Cardiac fibroblast (primary cell): ENCODE measurements at regions not wholly inside any gene's neighbourhood (a gene's known extent, or its start where the extent isn't known, plus 50 kb on each side); places are given as distances from the start of the nearest gene placed in this dataset.
A peak's percentile ranks its signal among the peaks of the same experiment; 100 is the strongest.

Experiments
- DNase-seq, 2 donors: peaks; one replicate each; pipeline versions ENCODE4 v3.0.0 to v3.0.0-alpha.2; 2010; ENCODE audit warnings: low read depth in 2 of 2
- H3K4me3 ChIP-seq, 2 donors: replicated peaks in 1 of 2; 1 replicate in 1 of 2; 2 replicates in 1 of 2; pipeline ENCODE4 v1.5.1; 2011; ENCODE audit warnings: low read depth in 2 of 2, low read length in 2 of 2, mild to moderate bottlenecking in 2 of 2, moderate library complexity in 1 of 2
- CTCF ChIP-seq: IDR thresholded peaks from one replicate; pipeline ENCODE4 v1.5.1; 2011; ENCODE audit warnings: low read depth, mild to moderate bottlenecking, low read length, inconsistent platforms

GRCh38 chr12:113555226-113555625, 83.6 kb upstream of the LHX5 start:
- no peak overlapping the region for H3K4me3 ChIP-seq

GRCh38 chr12:113552760-113553159, 81.1 kb upstream of the LHX5 start:
- no peak for DNase-seq
- no peak for TF ChIP-seq CTCF
- no peak overlapping the region for H3K4me3 ChIP-seq

More at GRCh38 chr12:113555226-113555625, 83.6 kb upstream of the LHX5 start:
- no peak for TF ChIP-seq CTCF
- peak in 1 of 2 donors; percentile 5 for DNase-seq

DNA sequence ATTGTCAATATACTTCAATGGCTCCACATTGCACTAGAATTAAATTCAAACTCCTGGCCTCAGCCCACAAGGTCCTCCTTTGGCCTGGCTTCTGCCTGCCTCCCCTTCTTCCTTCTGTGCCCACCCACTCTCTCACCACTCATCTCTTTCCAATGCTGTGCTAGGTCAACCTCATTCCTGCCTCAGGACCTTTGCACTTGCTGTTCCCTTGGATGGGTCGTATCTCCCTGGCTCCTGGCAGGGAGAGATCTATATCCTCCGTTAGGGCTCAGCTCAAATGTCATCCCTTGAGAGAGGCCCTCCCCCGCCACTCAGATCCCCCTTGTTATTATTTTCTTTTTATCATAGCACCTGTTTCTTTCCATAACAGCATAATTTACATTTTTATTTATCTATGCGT, 79.9 kb upstream of the LHX5 start:
- no peak overlapping the region for H3K4me3 ChIP-seq
- no peak for DNase-seq
- TF ChIP-seq CTCF, result no peak

GRCh38 chr12:113548467-113548866, 76.8 kb upstream of the LHX5 start:
- no peak overlapping the region for H3K4me3 ChIP-seq
- no peak for DNase-seq
- no peak for TF ChIP-seq CTCF

DNA sequence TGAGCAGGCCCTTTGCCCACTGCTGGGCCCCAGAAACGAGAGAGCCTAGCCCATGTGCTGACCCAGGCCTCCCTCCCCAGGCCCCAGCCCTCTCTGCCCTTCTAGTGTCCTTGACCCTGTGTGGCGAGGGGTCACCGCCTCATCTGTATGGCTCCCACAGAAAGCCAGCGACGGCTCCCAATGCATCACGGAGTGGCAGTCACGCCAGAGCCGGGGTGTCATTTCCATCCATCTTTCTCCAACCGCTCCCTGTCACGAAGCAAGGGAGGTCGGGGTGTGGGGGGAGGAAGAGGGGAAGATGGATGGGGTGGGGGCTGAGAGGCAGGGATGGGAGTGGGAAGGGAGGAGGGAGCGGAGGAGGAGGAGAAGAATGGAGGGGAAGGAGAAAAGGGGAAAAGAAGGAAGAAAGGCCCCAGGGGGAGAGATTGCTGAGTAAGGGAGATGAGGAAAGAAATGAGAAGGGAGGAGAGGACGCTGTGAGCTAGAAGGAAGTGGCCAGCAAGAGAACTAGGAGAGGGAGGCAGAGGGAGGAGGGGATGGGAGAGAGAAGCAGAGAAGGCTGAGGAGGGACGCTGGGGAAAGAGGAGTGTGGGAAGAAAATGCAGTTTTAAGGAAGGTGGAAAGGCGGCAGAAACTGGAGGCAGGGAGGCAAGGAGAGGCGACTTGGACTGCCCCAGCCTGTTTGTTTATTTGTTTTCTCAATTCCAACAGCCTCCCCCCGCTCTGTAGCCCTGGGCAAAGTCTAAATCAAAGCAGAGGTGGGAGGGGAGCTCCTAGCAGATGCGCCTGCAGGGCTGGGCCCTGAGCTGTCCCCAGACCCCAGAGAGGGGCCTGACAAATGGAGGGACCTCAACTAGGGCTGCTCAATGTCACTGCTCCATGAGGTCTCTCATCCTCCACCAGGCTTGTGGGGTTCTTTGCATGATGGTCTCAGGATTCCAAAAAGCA, 75.5 kb upstream of the LHX5 start:
- no peak for TF ChIP-seq CTCF
- H3K4me3 ChIP-seq, result no peak overlapping the region
- no peak for DNase-seq

- DNase-seq, result peak in 1 of 2 donors; percentile 37
- no peak overlapping the region for H3K4me3 ChIP-seq
- TF ChIP-seq CTCF, result no peak
Measured at GRCh38 chr12:113537751-113538087, 66.0 kb upstream of the LHX5 start.
